Panc1 (cell line): ENCODE measurements at regions not wholly inside any gene's neighbourhood (a gene's known extent, or its start where the extent isn't known, plus 50 kb on each side); places are given as distances from the start of the nearest gene placed in this dataset.

Experiments used
- POLR2AphosphoS5 ChIP-seq: IDR thresholded peaks from 2 replicates; pipeline ENCODE4 v1.6.1; 2012; ENCODE audit warnings: mild to moderate bottlenecking, low read depth, low read length, moderate library complexity
- TF ChIP-seq, protein P1 (sequence below): fragments of 450-650 bp; IDR thresholded peaks from 2 replicates; pipeline ENCODE4 v1.5.1; 2017; ENCODE audit warnings: mild to moderate bottlenecking
- TF ChIP-seq, protein P2 (sequence below), 2 experiments: IDR thresholded peaks; 2 replicates each; pipeline ENCODE4 v1.6.1; 2011 to 2012; ENCODE audit warnings: low read depth in 2 of 2, control low read depth in 1 of 2, low read length in 1 of 2, mild to moderate bottlenecking in 1 of 2, moderate library complexity in 1 of 2; ENCODE audit not compliant: insufficient read depth in 1 of 2

DNA sequence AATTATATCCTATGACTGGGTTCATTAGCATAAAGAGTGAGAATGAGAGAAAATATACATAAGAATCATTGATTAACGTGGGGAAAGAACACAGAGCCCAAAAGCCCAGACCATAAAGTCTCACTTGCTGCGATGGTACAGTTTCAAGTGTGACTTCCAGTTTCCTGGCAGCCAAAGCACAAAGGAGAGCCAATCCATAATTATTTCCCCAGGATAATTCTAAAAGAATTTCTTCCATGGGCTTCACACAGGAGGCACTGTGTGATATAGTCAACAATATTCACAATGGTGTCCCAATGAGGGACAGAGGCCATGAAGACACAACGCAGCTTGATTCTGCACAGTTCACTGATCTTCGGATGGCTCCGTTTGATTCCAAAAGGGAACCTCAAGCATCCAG lies 321.6 kb downstream of the PLPP3 start:
- TF ChIP-seq, protein P1, sequence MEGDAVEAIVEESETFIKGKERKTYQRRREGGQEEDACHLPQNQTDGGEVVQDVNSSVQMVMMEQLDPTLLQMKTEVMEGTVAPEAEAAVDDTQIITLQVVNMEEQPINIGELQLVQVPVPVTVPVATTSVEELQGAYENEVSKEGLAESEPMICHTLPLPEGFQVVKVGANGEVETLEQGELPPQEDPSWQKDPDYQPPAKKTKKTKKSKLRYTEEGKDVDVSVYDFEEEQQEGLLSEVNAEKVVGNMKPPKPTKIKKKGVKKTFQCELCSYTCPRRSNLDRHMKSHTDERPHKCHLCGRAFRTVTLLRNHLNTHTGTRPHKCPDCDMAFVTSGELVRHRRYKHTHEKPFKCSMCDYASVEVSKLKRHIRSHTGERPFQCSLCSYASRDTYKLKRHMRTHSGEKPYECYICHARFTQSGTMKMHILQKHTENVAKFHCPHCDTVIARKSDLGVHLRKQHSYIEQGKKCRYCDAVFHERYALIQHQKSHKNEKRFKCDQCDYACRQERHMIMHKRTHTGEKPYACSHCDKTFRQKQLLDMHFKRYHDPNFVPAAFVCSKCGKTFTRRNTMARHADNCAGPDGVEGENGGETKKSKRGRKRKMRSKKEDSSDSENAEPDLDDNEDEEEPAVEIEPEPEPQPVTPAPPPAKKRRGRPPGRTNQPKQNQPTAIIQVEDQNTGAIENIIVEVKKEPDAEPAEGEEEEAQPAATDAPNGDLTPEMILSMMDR: no peak
- TF ChIP-seq, protein P2, sequence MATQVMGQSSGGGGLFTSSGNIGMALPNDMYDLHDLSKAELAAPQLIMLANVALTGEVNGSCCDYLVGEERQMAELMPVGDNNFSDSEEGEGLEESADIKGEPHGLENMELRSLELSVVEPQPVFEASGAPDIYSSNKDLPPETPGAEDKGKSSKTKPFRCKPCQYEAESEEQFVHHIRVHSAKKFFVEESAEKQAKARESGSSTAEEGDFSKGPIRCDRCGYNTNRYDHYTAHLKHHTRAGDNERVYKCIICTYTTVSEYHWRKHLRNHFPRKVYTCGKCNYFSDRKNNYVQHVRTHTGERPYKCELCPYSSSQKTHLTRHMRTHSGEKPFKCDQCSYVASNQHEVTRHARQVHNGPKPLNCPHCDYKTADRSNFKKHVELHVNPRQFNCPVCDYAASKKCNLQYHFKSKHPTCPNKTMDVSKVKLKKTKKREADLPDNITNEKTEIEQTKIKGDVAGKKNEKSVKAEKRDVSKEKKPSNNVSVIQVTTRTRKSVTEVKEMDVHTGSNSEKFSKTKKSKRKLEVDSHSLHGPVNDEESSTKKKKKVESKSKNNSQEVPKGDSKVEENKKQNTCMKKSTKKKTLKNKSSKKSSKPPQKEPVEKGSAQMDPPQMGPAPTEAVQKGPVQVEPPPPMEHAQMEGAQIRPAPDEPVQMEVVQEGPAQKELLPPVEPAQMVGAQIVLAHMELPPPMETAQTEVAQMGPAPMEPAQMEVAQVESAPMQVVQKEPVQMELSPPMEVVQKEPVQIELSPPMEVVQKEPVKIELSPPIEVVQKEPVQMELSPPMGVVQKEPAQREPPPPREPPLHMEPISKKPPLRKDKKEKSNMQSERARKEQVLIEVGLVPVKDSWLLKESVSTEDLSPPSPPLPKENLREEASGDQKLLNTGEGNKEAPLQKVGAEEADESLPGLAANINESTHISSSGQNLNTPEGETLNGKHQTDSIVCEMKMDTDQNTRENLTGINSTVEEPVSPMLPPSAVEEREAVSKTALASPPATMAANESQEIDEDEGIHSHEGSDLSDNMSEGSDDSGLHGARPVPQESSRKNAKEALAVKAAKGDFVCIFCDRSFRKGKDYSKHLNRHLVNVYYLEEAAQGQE (IDR thresholded peaks at IDR 0.05; ENCODE audit: insufficient read depth in 1 of 2, low read depth in 2 of 2, low read length in 1 of 2): no peak
- TF ChIP-seq POLR2AphosphoS5: no peak
